ENCODE measurements at regions not wholly inside any gene's neighbourhood (a gene's known extent, or its start where the extent isn't known, plus 50 kb on each side); places are given as distances from the start of the nearest gene placed in this dataset.

- TF ChIP-seq CTCF (conservative IDR thresholded peaks at IDR 0.05; ENCODE audit: low read depth, low read length): no peak
- no peak for DNase-seq (ENCODE audit: low read depth)
- H3K4me3 ChIP-seq (ENCODE audit: low read depth, low read length): no peak overlapping the region
Measured at GRCh38 chr7:32242436-32242835, 172.2 kb upstream of the PDE1C start.

- TF ChIP-seq CTCF (conservative IDR thresholded peaks at IDR 0.05; ENCODE audit: low read depth, low read length): no peak
- DNase-seq (ENCODE audit: low read depth): no peak
- no peak overlapping the region for H3K4me3 ChIP-seq (ENCODE audit: low read depth, low read length)
Measured at GRCh38 chr7:32241636-32242035, 171.4 kb upstream of the PDE1C start.

- DNase-seq (ENCODE audit: low read depth): no peak
- no peak overlapping the region for H3K4me3 ChIP-seq (ENCODE audit: low read depth, low read length)
- no peak for TF ChIP-seq CTCF (conservative IDR thresholded peaks at IDR 0.05; ENCODE audit: low read depth, low read length)
Measured at GRCh38 chr7:32239764-32240163, 169.6 kb upstream of the PDE1C start.

- DNase-seq (ENCODE audit: low read depth): no peak
- no peak for TF ChIP-seq CTCF (conservative IDR thresholded peaks at IDR 0.05; ENCODE audit: low read depth, low read length)
- no peak overlapping the region for H3K4me3 ChIP-seq (ENCODE audit: low read depth, low read length)
Measured at GRCh38 chr7:32228601-32229000, 158.4 kb upstream of the PDE1C start.

GRCh38 chr7:32227746-32228145 is 157.5 kb upstream of the PDE1C start:
- H3K4me3 ChIP-seq (ENCODE audit: low read depth, low read length): no peak overlapping the region
- DNase-seq (ENCODE audit: low read depth): no peak
- TF ChIP-seq CTCF (conservative IDR thresholded peaks at IDR 0.05; ENCODE audit: low read depth, low read length): no peak

- H3K4me3 ChIP-seq (ENCODE audit: low read depth, low read length): no peak overlapping the region
- no peak for DNase-seq (ENCODE audit: low read depth)
- no peak for TF ChIP-seq CTCF (conservative IDR thresholded peaks at IDR 0.05; ENCODE audit: low read depth, low read length)
Measured at GRCh38 chr7:32224276-32224675, 154.1 kb upstream of the PDE1C start.

- TF ChIP-seq CTCF (conservative IDR thresholded peaks at IDR 0.05; ENCODE audit: low read depth, low read length): no peak
- no peak for DNase-seq (ENCODE audit: low read depth)
- no peak overlapping the region for H3K4me3 ChIP-seq (ENCODE audit: low read depth, low read length)
Measured at GRCh38 chr7:32223721-32224120, 153.5 kb upstream of the PDE1C start.
